ENCODE measurements at regions not wholly inside any gene's neighbourhood (a gene's known extent, or its start where the extent isn't known, plus 50 kb on each side); places are given as distances from the start of the nearest gene placed in this dataset.
"Not testable (repeated sequence)": the region's sequence is repeated elsewhere in the genome, so short reads cannot be mapped to it uniquely, and the experiment has no call there.

DNA sequence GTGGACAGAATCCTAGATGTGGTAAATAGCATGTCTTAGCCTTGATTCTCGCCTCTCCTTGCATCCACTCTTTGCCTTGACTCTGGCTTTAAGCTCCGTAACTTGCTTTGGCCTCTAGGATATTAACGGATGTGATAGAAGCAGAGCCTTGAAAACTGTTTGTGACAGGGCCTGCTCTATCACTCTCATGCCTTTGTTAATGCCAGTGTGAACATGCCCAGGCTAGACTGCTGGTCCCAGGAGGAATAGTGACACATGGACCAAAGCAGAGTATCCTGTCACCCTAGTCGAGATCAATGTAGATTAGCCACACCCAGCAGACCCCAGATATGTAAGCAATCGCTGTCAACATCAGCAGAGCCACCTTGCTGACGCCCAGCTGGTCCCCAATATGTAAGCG, 109.9 kb upstream of the C9orf72 start:
- ATAC-seq (no peak), DNase-seq (ENCODE audit: low read depth, low spot score) (no peak)
- H3K4me3 ChIP-seq (ENCODE audit: low read depth in 2 of 2, low read length in 2 of 2), result no peak overlapping the region
- H3K27me3 ChIP-seq (ENCODE audit: control insufficient read depth, insufficient read depth, low read length), result no peaks in the 10 kb centered on the region
- in situ Hi-C loops (cut with HindIII; ENCODE audit: low pct_unique_long_range_greater_than_20kb, low sequenced_read_pairs) (no loop called here), intact Hi-C loops (cut with micrococcal nuclease; ENCODE audit: unreplicated experiment) (no loop called here)
- TF ChIP-seq TCF7L2 (IDR thresholded peaks at IDR 0.05; ENCODE audit: low read depth, low read length), result no peak
- TF ChIP-seq POLR2AphosphoS5 (IDR thresholded peaks at IDR 0.05; ENCODE audit: low read depth, low read length), result no peak
- no peak overlapping the region for H3K27ac ChIP-seq (ENCODE audit: low read length)
- H3K36me3 ChIP-seq (ENCODE audit: control insufficient read depth, insufficient read depth, low read length), result no peaks in the 10 kb centered on the region
- no peaks in the 10 kb centered on the region for H3K9me3 ChIP-seq (ENCODE audit: control insufficient read depth, insufficient read depth, low read depth, low read length)
- BruUV-seq (replicated peaks), result no TSS peak
- ChIA-PET POLR2A (no interaction called here), CTCF (no interaction called here)
- no peaks in the 10 kb centered on the region for H3K4me1 ChIP-seq (ENCODE audit: control insufficient read depth, insufficient read depth, low read length)

DNA sequence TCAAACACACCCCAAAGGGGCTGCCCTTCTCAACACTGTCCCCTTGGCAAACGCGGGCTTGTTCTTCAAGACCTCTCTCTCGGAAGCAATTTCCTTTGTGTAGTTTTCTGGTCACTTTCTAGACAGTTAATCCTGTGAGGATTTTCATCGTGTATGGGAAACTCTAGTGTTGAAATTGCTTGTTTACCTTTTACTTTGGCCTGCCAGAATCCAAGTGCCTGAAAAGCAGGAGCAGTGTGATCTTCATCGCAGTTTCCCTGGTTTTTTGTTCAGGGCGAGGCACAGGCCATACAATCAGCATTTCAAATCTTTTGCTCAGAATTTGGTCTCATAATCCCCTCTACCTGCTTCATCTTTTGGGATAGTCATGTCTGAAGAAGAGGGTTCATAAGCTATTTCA, 115.7 kb upstream of the C9orf72 start:
- Histone ChIP-seq H3K36me3 (ENCODE audit: control insufficient read depth, insufficient read depth, low read length) (no peaks in the 10 kb centered on the region), H3K4me1 (ENCODE audit: control insufficient read depth, insufficient read depth, low read length) (no peaks in the 10 kb centered on the region), H3K27me3 (ENCODE audit: control insufficient read depth, insufficient read depth, low read length) (no peaks in the 10 kb centered on the region), H3K9me3 (ENCODE audit: control insufficient read depth, insufficient read depth, low read depth, low read length) (no peaks in the 10 kb centered on the region), H3K4me3 (ENCODE audit: low read depth in 2 of 2, low read length in 2 of 2) (no peak overlapping the region), H3K27ac (ENCODE audit: low read length) (no peak overlapping the region)
- POLR2A ChIA-PET, result no interaction called here
- intact Hi-C loops (cut with micrococcal nuclease; ENCODE audit: unreplicated experiment), result no loop called here
- no peak for DNase-seq (ENCODE audit: low read depth, low spot score)
- ATAC-seq, result no peak
- in situ Hi-C loops (cut with HindIII; ENCODE audit: low pct_unique_long_range_greater_than_20kb, low sequenced_read_pairs), result no loop called here
- CTCF ChIA-PET, result no interaction called here
- TF ChIP-seq POLR2AphosphoS5 (IDR thresholded peaks at IDR 0.05; ENCODE audit: low read depth, low read length) (no peak), SIN3A (IDR thresholded peaks at IDR 0.05; ENCODE audit: borderline replicate concordance, insufficient read depth, low read depth, low read length) (no peak), TCF7L2 (IDR thresholded peaks at IDR 0.05; ENCODE audit: low read depth, low read length) (no peak)
- TF ChIP-seq, protein P1, sequence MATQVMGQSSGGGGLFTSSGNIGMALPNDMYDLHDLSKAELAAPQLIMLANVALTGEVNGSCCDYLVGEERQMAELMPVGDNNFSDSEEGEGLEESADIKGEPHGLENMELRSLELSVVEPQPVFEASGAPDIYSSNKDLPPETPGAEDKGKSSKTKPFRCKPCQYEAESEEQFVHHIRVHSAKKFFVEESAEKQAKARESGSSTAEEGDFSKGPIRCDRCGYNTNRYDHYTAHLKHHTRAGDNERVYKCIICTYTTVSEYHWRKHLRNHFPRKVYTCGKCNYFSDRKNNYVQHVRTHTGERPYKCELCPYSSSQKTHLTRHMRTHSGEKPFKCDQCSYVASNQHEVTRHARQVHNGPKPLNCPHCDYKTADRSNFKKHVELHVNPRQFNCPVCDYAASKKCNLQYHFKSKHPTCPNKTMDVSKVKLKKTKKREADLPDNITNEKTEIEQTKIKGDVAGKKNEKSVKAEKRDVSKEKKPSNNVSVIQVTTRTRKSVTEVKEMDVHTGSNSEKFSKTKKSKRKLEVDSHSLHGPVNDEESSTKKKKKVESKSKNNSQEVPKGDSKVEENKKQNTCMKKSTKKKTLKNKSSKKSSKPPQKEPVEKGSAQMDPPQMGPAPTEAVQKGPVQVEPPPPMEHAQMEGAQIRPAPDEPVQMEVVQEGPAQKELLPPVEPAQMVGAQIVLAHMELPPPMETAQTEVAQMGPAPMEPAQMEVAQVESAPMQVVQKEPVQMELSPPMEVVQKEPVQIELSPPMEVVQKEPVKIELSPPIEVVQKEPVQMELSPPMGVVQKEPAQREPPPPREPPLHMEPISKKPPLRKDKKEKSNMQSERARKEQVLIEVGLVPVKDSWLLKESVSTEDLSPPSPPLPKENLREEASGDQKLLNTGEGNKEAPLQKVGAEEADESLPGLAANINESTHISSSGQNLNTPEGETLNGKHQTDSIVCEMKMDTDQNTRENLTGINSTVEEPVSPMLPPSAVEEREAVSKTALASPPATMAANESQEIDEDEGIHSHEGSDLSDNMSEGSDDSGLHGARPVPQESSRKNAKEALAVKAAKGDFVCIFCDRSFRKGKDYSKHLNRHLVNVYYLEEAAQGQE (IDR thresholded peaks at IDR 0.05; ENCODE audit: insufficient read depth in 1 of 2, low read depth in 2 of 2, low read length in 1 of 2), result no peak
- TF ChIP-seq, protein P2, sequence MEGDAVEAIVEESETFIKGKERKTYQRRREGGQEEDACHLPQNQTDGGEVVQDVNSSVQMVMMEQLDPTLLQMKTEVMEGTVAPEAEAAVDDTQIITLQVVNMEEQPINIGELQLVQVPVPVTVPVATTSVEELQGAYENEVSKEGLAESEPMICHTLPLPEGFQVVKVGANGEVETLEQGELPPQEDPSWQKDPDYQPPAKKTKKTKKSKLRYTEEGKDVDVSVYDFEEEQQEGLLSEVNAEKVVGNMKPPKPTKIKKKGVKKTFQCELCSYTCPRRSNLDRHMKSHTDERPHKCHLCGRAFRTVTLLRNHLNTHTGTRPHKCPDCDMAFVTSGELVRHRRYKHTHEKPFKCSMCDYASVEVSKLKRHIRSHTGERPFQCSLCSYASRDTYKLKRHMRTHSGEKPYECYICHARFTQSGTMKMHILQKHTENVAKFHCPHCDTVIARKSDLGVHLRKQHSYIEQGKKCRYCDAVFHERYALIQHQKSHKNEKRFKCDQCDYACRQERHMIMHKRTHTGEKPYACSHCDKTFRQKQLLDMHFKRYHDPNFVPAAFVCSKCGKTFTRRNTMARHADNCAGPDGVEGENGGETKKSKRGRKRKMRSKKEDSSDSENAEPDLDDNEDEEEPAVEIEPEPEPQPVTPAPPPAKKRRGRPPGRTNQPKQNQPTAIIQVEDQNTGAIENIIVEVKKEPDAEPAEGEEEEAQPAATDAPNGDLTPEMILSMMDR (IDR thresholded peaks at IDR 0.05), result no peak
- BruUV-seq (replicated peaks), result no TSS peak

DNA sequence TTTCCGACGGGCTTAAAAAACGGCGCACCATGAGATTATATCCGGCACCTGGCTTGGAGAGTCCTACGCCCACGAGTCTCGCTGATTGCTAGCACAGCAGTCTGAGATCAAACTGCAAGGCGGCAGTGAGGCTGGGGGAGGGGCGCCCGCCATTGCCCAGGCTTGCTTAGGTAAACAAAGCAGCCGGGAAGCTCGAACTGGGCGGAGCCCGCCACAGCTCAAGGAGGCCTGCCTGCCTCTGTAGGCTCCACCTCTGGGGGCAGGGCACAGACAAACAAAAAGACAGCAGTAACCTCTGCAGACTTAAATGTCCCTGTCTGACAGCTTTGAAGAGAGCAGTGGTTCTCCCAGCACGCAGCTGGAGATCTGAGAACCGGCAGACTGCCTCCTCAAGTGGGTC, 117.5 kb upstream of the C9orf72 start:
- H3K4me3 ChIP-seq (ENCODE audit: low read depth in 2 of 2, low read length in 2 of 2); H3K4me1 ChIP-seq (ENCODE audit: control insufficient read depth, insufficient read depth, low read length); H3K27ac ChIP-seq (ENCODE audit: low read length); ATAC-seq; intact Hi-C loops (cut with micrococcal nuclease; ENCODE audit: unreplicated experiment); H3K27me3 ChIP-seq (ENCODE audit: control insufficient read depth, insufficient read depth, low read length); DNase-seq (ENCODE audit: low read depth, low spot score); H3K36me3 ChIP-seq (ENCODE audit: control insufficient read depth, insufficient read depth, low read length); BruUV-seq (replicated peaks); H3K9me3 ChIP-seq (ENCODE audit: control insufficient read depth, insufficient read depth, low read depth, low read length); POLR2A ChIA-PET; in situ Hi-C loops (cut with HindIII; ENCODE audit: low pct_unique_long_range_greater_than_20kb, low sequenced_read_pairs); CTCF ChIA-PET: not testable (repeated sequence)
